Kidney (tissue), 13 donors: ENCODE measurements at regions not wholly inside any gene's neighbourhood (a gene's known extent, or its start where the extent isn't known, plus 50 kb on each side); places are given as distances from the start of the nearest gene placed in this dataset.
"Not testable (repeated sequence)": the region's sequence is repeated elsewhere in the genome, so short reads cannot be mapped to it uniquely, and the experiment has no call there.

Experiments
- DNase-seq, 5 donors: peaks; one replicate each; pipeline ENCODE4 v3.0.0-alpha.2; 2013 to 2020
- FAIRE-seq: peaks from 2 replicates; lab custom pipeline; 2012; peaks lifted over from hg19 to GRCh38; lab: Jason Lieb, UNC
- H3K27ac ChIP-seq, 2 donors: one replicate each; pipeline ENCODE4 v1.7.0; 2013; ENCODE audit warnings: low read depth in 2 of 2, low read length in 2 of 2, inconsistent platforms in 1 of 2
- H3K27me3 ChIP-seq: one replicate; pipeline ENCODE4 v1.7.1; 2013; ENCODE audit warnings: low read length, inconsistent platforms; ENCODE audit not compliant: control insufficient read depth, insufficient read depth
- H3K36me3 ChIP-seq, 3 donors: one replicate each; pipeline versions ENCODE4 v1.7.0 to v1.7.1; 2013; ENCODE audit warnings: low read length in 3 of 3, control low read depth in 1 of 3, inconsistent platforms in 1 of 3; ENCODE audit not compliant: insufficient read depth in 3 of 3, control insufficient read depth in 2 of 3
- H3K4me1 ChIP-seq, 3 donors: one replicate each; pipeline versions ENCODE4 v1.7.0 to v1.7.1; 2013; ENCODE audit warnings: low read length in 3 of 3, inconsistent platforms in 1 of 3, low read depth in 1 of 3; ENCODE audit not compliant: control insufficient read depth in 2 of 3, insufficient read depth in 2 of 3
- H3K4me3 ChIP-seq, 3 donors: one replicate each; pipeline versions ENCODE4 v1.7.0 to v1.8.1; 2013; ENCODE audit warnings: low read length in 3 of 3, control low read depth in 1 of 3, inconsistent platforms in 1 of 3
- H3K9ac ChIP-seq, 3 donors: one replicate each; pipeline versions ENCODE4 v1.7.0 to v1.7.1; 2013; ENCODE audit warnings: low read length in 3 of 3, control low read depth in 1 of 3, inconsistent platforms in 1 of 3
- H3K9me3 ChIP-seq, 3 donors: one replicate each; pipeline versions ENCODE4 v1.7.0 to v1.7.1; 2013; ENCODE audit warnings: low read length in 3 of 3, control low read depth in 1 of 3, inconsistent platforms in 1 of 3; ENCODE audit not compliant: control insufficient read depth in 2 of 3, insufficient read depth in 1 of 3
- CTCF ChIP-seq: IDR thresholded peaks from 3 replicates; pipeline ENCODE4 v1.5.1; 2012; ENCODE audit warnings: mild to moderate bottlenecking, moderate library complexity, borderline replicate concordance; ENCODE audit not compliant: insufficient read depth; ENCODE audit errors: extremely low read depth
- intact Hi-C: fragments of 100-400 bp; cut with DNase I; formaldehyde crosslinking; loops from one replicate; pipeline ENCODE4 v1.11.1; 2022
- donor health status: control.
- donor health status: control.
- donor health status: control.
- donor health status: control.
- donor health status: control.
- donor health status: DM: yes; HTN: yes; CAD: no.
- donor health status: Normal renal cell carcinoma (clear cell type).

DNA sequence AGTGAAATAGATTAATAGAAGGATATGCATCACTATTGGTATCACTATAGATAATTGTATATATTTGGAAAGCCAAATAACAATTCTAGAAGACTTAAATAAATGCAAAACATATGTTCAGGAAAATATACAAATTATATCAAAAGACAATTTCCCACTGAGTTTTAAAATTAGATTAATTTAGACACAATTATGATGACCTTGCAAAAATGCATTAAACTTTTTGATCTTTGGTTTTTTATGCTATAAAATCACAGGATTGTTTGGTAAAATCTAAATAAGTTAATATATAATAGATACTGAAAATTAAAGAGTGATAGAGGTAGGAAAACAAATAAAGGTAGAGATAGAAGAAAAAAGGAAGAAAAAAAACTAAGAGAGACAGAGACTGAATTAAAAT lies 2027.7 kb downstream of the MRPL39 start:
- Histone ChIP-seq H3K36me3 (no peaks in the 10 kb centered on the region), H3K4me3 (no peak overlapping the region), H3K27ac (no peak overlapping the region), H3K27me3 (no peaks in the 10 kb centered on the region), H3K9me3 (no peaks in the 10 kb centered on the region), H3K9ac (no peak overlapping the region), H3K4me1 (no peaks in the 10 kb centered on the region)
- intact Hi-C loops: no loop called here
- FAIRE-seq: no peak
- no peak for TF ChIP-seq CTCF
- DNase-seq: no peak

DNA sequence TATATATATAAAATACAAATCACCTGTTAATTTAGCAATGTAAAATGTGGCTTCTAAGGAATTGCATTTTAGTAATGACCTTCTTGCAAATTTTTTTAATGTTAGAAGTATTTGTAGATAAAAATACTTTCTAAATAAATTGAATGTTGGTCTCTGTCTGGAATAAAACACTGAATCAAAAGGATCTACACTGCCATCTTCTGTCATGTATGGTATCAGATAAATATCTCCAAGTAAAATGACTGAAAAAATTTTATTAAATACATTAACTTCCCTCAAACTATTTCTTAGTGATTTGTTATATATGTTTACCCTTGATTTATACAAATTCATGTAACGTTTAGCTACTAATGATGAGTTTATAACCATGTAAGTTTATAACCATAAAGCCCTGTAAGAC lies 2029.3 kb downstream of the MRPL39 start:
- no peaks in the 10 kb centered on the region for H3K27me3 ChIP-seq
- no peak overlapping the region for H3K27ac ChIP-seq
- no peaks in the 10 kb centered on the region for H3K4me1 ChIP-seq
- H3K9ac ChIP-seq: no peak overlapping the region
- intact Hi-C loops: no loop called here
- FAIRE-seq (no peak), DNase-seq (no peak)
- no peaks in the 10 kb centered on the region for H3K9me3 ChIP-seq
- H3K4me3 ChIP-seq: no peak overlapping the region
- TF ChIP-seq CTCF: no peak
- no peaks in the 10 kb centered on the region for H3K36me3 ChIP-seq

DNA sequence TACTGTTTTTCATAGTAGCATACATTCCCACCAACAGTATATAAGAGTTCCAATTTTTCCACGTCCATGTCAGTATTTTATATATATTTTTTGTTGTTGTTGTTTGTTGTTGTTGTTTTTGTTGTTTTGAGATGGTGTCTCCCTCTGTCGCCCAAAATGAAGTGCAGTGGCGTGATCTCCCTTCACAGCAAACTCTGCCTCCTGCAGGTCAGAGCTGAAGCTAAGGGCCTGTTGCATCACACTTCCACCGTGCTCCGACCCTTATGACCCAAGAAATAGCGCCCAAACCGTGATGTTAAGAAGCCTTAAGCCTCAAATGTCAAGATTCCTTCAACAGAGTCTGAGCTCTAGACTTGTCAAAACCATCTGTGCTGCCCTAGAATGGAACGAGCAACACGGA lies 2032.3 kb downstream of the MRPL39 start:
- no peak for TF ChIP-seq CTCF
- no peak for FAIRE-seq

GRCh38 chr21:23548924-23549323 lies 2058.4 kb downstream of the MRPL39 start:
- H3K27me3 ChIP-seq, FAIRE-seq, DNase-seq, H3K4me1 ChIP-seq, H3K36me3 ChIP-seq, H3K9me3 ChIP-seq, H3K9ac ChIP-seq, intact Hi-C loops, H3K27ac ChIP-seq, H3K4me3 ChIP-seq: not testable (repeated sequence)

More for the DNA sequence above, 2032.3 kb downstream of the MRPL39 start:
- Histone ChIP-seq H3K27me3 (no peaks in the 10 kb centered on the region), H3K4me3 (no peak overlapping the region), H3K9me3 (no peaks in the 10 kb centered on the region), H3K27ac (no peak overlapping the region), H3K4me1 (no peaks in the 10 kb centered on the region), H3K9ac (no peak overlapping the region), H3K36me3 (no peaks in the 10 kb centered on the region)
- no peak for DNase-seq
- intact Hi-C loops: no loop called here
